ENCODE measurements at regions not wholly inside any gene's neighbourhood (a gene's known extent, or its start where the extent isn't known, plus 50 kb on each side); places are given as distances from the start of the nearest gene placed in this dataset.

GRCh38 chr6:165891320-165891719 is 228.3 kb upstream of the PDE10A start:
- no peak for TF ChIP-seq ARHGAP35 (CRISPR knock-in tag; IDR thresholded peaks at IDR 0.05; ENCODE audit: borderline replicate concordance)
- TF ChIP-seq ZBED4 (CRISPR knock-in tag; IDR thresholded peaks at IDR 0.05; ENCODE audit: borderline replicate concordance) = no peak
- no peak for TF ChIP-seq ELF4 (CRISPR knock-in tag; IDR thresholded peaks at IDR 0.05; ENCODE audit: borderline replicate concordance)
- TF ChIP-seq MYC (CRISPR knock-in tag; IDR thresholded peaks at IDR 0.05; ENCODE audit: borderline replicate concordance) = no peak
- no peak for TF ChIP-seq TCF12 (IDR thresholded peaks at IDR 0.05)
- no peak for TF ChIP-seq TCF12 (CRISPR knock-in tag; IDR thresholded peaks at IDR 0.05)
- TF ChIP-seq DNMT1 (CRISPR knock-in tag; IDR thresholded peaks at IDR 0.05) = no peak
